H54 (cell line): ENCODE measurements at regions not wholly inside any gene's neighbourhood (a gene's known extent, or its start where the extent isn't known, plus 50 kb on each side); places are given as distances from the start of the nearest gene placed in this dataset.

ENCODE experiments used
- DNase-seq: peaks from one replicate; pipeline ENCODE4 v3.0.0; 2011; ENCODE audit warnings: low spot score, mixed read lengths; ENCODE audit not compliant: insufficient read length
- FAIRE-seq: peaks from 3 replicates; lab custom pipeline; 2011; peaks lifted over from hg19 to GRCh38; lab: Jason Lieb, UNC
- POLR2A ChIP-seq: IDR thresholded peaks from 2 replicates; pipeline ENCODE4 v1.6.1; 2011; ENCODE audit warnings: low read depth, mild to moderate bottlenecking, low read length

DNA sequence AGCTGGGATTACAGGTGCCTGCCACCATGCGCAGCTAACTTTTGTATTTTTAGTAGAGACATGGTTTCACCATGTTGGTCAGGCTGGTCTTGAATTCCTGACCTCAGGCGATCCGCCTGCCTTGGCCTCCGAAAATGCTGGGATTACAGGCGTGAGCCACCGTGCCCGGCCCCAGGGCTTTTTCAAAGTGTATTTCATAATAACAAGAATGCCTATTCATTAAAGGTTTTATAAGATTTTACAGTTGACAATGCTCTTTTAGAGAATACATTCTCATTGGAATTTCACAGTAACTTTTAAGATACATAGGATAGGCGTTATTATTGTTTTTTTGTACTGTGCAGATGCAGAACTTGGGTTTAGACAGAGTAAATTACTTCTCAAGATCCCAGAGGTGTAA is 52.6 kb upstream of the PTPRK start:
- no peak for TF ChIP-seq POLR2A
- FAIRE-seq (no peak), DNase-seq (no peak)

DNA sequence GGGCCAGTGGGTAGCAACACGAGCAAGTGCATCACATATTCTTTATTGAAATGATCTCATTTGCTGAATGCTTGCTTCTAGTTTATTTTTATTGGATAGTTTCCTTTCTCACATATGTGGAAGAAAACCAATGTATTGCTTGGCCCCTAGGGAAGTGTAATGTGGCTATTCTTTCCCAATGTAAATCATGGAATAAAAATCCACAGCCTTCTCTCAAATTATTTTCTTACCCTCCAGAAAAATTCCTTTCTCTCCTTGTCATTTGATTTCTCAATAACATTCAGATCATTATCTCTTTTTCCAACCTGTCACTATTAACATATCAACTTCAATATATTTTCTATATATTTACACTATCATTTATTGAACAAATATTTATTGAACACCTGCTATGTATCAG is 51.9 kb upstream of the PTPRK start:
- DNase-seq (no peak), FAIRE-seq (no peak)
- TF ChIP-seq POLR2A = no peak

DNA sequence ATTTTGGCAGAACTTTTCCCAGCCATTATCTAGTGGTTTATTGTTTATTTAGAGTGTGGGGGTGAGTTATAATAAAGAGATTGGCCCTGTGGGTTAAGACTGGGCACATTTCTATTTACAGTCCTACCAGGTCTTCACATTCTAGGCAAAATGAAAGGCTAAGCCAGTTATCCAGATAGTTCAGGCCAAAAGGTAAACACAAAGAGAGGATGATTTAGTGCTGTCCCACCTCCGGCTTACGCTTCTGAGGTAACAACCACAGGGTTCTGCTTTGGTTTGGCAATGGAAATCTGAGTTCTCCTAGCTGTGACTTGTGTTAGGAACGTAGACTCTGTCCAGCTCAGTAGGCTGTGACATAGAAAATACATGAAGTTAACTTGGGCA is 50.3 kb upstream of the PTPRK start:
- DNase-seq (no peak), FAIRE-seq (peak; percentile 57)
- TF ChIP-seq POLR2A = no peak

DNA sequence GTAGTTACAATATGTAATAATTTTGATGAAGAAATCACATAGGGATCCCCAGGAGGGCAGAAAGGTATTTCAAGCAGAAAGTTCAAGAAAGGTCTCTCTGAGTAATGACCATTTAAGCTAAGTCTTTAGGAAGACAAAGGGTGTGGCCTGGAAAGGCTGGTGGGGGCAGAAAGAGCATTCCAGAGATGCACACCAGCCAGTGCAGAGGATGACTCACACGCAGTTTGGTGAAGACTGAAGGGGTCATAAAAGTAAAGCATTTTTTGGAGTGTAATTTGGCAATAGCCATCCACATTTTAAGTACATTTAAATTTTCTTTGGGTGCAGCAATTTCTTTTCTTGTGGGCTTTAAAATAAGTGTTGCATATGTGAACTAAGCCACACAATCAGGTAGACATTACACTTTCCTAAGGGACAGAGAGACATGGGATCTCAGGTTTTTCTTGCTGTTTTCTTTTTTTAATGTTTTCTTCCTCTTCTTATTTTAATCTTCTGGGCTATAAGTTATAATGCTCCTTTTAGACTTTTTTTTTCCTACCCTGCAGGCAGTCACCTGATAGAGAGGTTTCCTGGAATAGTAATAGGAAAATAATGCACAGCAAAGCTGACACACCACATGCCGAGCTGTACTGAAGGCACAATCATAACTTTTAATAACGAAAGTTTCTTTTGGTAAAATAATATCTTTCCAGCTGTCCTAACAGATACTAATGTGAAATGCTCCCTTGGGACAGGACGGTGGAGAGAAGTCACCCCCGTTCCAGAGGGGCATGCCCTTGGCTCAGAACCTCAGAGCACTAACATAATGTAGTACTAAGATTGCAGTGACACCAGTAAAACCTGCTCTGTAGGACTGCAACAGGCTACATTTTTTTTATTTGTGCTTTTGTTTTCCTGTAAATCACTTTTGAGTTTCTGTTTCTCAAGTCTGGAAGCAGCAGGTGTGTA is 49.6 kb upstream of the PTPRK start:
- no peak for TF ChIP-seq POLR2A
- DNase-seq (peak; percentile 28), FAIRE-seq (peak; percentile 81)
